Activated CD4-positive, CD25-positive, alpha-beta regulatory T cell treated with anti-CD3 and anti-CD28 coated beads, Interleukin-2, amount 50 U/mL, for 24 hours (primary cell): ENCODE measurements at regions not wholly inside any gene's neighbourhood (a gene's known extent, or its start where the extent isn't known, plus 50 kb on each side); places are given as distances from the start of the nearest gene placed in this dataset.
"Not testable (repeated sequence)": the region's sequence is repeated elsewhere in the genome, so short reads cannot be mapped to it uniquely, and the experiment has no call there.

Experiments
- ATAC-seq, 2 donors: fragments of 150-1000 bp; cut with Tn5 transposase; one replicate each; pipeline ENCODE4 v1.10.0; 2021; ENCODE audit warnings: mild to moderate bottlenecking in 1 of 2, moderate library complexity in 1 of 2

- no peak for ATAC-seq
These were observed 362.6 kb downstream of the BCL11B start for GRCh38 chr14:98909251-98909944.

GRCh38 chr14:98910061-98910460, 361.9 kb downstream of the BCL11B start:
- ATAC-seq, result no peak

GRCh38 chr14:98912655-98913054, 359.3 kb downstream of the BCL11B start:
- ATAC-seq, result no peak

GRCh38 chr14:98913967-98914650, 357.9 kb downstream of the BCL11B start:
- no peak for ATAC-seq

- no peak for ATAC-seq
These were observed 357.1 kb downstream of the BCL11B start for GRCh38 chr14:98914942-98915341.

- no peak for ATAC-seq
These were observed 356.4 kb downstream of the BCL11B start for GRCh38 chr14:98915625-98916024.

- ATAC-seq, result no peak
These were observed 356.0 kb downstream of the BCL11B start for GRCh38 chr14:98916036-98916435.

- no peak for ATAC-seq
These were observed 355.5 kb downstream of the BCL11B start for GRCh38 chr14:98916476-98916875.

GRCh38 chr14:98919434-98919833, 352.6 kb downstream of the BCL11B start:
- no peak for ATAC-seq

- ATAC-seq, result not testable (repeated sequence)
These were observed 350.7 kb downstream of the BCL11B start for GRCh38 chr14:98921306-98921705.

- ATAC-seq, result no peak
These were observed 348.4 kb downstream of the BCL11B start for GRCh38 chr14:98923596-98923995.

- no peak for ATAC-seq
These were observed 348.0 kb downstream of the BCL11B start for GRCh38 chr14:98924046-98924445.

GRCh38 chr14:98925354-98926040, 346.5 kb downstream of the BCL11B start:
- ATAC-seq, result no peak

- no peak for ATAC-seq
These were observed 345.9 kb downstream of the BCL11B start for GRCh38 chr14:98926146-98926545.

- no peak for ATAC-seq
These were observed 345.2 kb downstream of the BCL11B start for GRCh38 chr14:98926801-98927200.

- no peak for ATAC-seq
These were observed 344.0 kb downstream of the BCL11B start for GRCh38 chr14:98927986-98928385.

GRCh38 chr14:98928418-98928817, 343.6 kb downstream of the BCL11B start:
- ATAC-seq, result no peak

GRCh38 chr14:98931126-98931525, 340.9 kb downstream of the BCL11B start:
- ATAC-seq, result no peak

- peak; percentile 67 to 76 for ATAC-seq
These were observed 340.1 kb downstream of the BCL11B start for GRCh38 chr14:98931911-98932310.

GRCh38 chr14:98932431-98933325, 339.3 kb downstream of the BCL11B start:
- no peak for ATAC-seq

- ATAC-seq, result peak; percentile 65 to 66
These were observed 337.4 kb downstream of the BCL11B start for GRCh38 chr14:98934569-98934968.

- ATAC-seq, result no peak
These were observed 336.1 kb downstream of the BCL11B start for GRCh38 chr14:98935921-98936320.

- no peak for ATAC-seq
These were observed 335.0 kb downstream of the BCL11B start for GRCh38 chr14:98937021-98937420.
